Stimulated activated naive B cell treated with anti-CD40 and anti-IgM and Interleukin-4, amounts not matched to agents 10 μg/mL and 1 μg/mL and 100 μg/mL, for 72 hours (primary cell): ENCODE measurements at regions not wholly inside any gene's neighbourhood (a gene's known extent, or its start where the extent isn't known, plus 50 kb on each side); places are given as distances from the start of the nearest gene placed in this dataset.

Experiments
- ATAC-seq, 2 donors: fragments of 150-1000 bp; cut with Tn5 transposase; replicated peaks; 2 replicates each; pipeline ENCODE4 v1.10.0; 2021; ENCODE audit warnings: moderate library complexity in 1 of 2
- DNase-seq: peaks from one replicate; pipeline ENCODE4 v3.0.0; 2021
- H3K27ac Mint-ChIP-seq: one replicate; pipeline ENCODE4 v1.8.0; 2022; ENCODE audit warnings: mild to moderate bottlenecking, mixed read lengths
- H3K27me3 Mint-ChIP-seq, 2 donors: one replicate each; pipeline ENCODE4 v1.8.0; 2022; ENCODE audit warnings: mixed read lengths in 2 of 2
- H3K36me3 Mint-ChIP-seq, 2 donors: one replicate each; pipeline ENCODE4 v1.8.0; 2022; ENCODE audit warnings: mixed read lengths in 2 of 2, mild to moderate bottlenecking in 1 of 2
- H3K4me1 Mint-ChIP-seq, 2 donors: one replicate each; pipeline ENCODE4 v1.8.0; 2022; ENCODE audit warnings: mixed read lengths in 2 of 2, mild to moderate bottlenecking in 1 of 2
- H3K4me3 Mint-ChIP-seq, 2 donors: one replicate each; pipeline ENCODE4 v1.8.0; 2022; ENCODE audit warnings: mild to moderate bottlenecking in 2 of 2, mixed read lengths in 2 of 2, moderate library complexity in 1 of 2
- H3K9me3 Mint-ChIP-seq, 2 donors: one replicate each; pipeline ENCODE4 v1.8.0; 2022; ENCODE audit warnings: mixed read lengths in 2 of 2, mild to moderate bottlenecking in 1 of 2

DNA sequence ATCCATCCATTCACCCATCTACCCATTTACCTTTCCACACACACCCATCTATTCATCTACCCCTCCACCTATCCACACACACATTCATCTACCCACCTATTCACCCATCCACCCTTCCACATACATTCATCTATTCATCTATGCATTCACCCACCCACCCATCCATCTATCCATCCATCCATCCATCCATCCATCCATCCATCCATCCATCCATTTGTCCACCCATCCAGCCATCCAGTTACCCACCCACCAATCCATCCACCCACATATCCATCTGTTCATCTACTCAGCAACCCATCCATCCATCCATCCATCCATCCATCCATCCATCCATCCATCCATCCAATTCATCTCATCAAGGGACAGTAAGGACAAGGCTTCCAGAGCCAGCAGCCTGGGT, 74.0 kb downstream of the INHBB start:
- ATAC-seq (no peak), DNase-seq (no peak)
- Mint-ChIP-seq H3K9me3 (peaks cover 0 to 2% of the 10 kb centered on the region in 2 donors), H3K27ac (no peak overlapping the region), H3K4me1 (no peaks in the 10 kb centered on the region), H3K4me3 (no peak overlapping the region), H3K27me3 (peaks cover 23 to 32% of the 10 kb centered on the region in 2 donors), H3K36me3 (no peaks in the 10 kb centered on the region)

DNA sequence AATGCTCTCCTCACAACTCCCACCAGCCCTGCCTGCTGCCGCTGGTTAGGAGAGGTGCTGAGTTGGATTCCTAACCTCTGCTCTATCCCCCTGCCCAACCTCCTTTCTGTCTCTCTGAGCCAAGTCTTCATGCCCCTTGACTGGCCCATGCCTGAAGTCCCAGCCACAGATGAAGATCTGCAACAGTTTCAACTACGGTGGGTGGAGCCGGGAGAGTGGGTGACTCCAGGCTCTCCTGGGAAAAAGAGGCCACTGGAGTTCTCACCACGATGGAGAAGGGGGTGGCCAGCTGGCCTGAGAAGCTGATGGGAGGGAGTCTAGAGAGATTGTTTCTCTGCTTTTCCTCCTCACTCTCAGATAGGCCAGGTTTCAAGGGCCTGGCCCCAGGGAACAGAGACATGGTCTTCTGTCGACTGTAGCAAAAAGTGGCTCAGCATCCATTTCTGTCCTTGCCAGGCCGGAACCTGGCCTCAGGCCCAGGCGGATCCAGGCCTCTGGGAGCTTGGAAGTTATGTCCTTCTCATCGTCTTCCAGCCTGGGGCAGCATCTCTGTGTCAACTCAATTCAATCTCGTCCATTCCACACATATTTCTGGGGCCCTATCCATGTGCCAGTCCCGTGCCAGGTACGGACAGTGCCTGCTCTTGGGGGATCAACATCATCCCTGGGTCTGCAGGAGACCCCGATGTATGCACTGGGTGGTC, 75.3 kb downstream of the INHBB start:
- no peak for DNase-seq
- Mint-ChIP-seq H3K27ac (no peak overlapping the region), H3K36me3 (no peaks in the 10 kb centered on the region), H3K9me3 (peaks cover 0 to 2% of the 10 kb centered on the region in 2 donors), H3K4me3 (no peak overlapping the region), H3K27me3 (peaks cover 23 to 32% of the 10 kb centered on the region in 2 donors), H3K4me1 (no peaks in the 10 kb centered on the region)
- no peak for ATAC-seq

- DNase-seq (no peak), ATAC-seq (no peak)
- no peaks in the 10 kb centered on the region for H3K36me3 Mint-ChIP-seq
- no peak overlapping the region for H3K4me3 Mint-ChIP-seq
- peaks cover 23 to 32% of the 10 kb centered on the region in 2 donors for H3K27me3 Mint-ChIP-seq
- H3K27ac Mint-ChIP-seq = no peak overlapping the region
- H3K4me1 Mint-ChIP-seq = no peaks in the 10 kb centered on the region
- peaks cover 0 to 2% of the 10 kb centered on the region in 2 donors for H3K9me3 Mint-ChIP-seq
Observed at GRCh38 chr2:120421830-120422175, 75.9 kb downstream of the INHBB start.

DNA sequence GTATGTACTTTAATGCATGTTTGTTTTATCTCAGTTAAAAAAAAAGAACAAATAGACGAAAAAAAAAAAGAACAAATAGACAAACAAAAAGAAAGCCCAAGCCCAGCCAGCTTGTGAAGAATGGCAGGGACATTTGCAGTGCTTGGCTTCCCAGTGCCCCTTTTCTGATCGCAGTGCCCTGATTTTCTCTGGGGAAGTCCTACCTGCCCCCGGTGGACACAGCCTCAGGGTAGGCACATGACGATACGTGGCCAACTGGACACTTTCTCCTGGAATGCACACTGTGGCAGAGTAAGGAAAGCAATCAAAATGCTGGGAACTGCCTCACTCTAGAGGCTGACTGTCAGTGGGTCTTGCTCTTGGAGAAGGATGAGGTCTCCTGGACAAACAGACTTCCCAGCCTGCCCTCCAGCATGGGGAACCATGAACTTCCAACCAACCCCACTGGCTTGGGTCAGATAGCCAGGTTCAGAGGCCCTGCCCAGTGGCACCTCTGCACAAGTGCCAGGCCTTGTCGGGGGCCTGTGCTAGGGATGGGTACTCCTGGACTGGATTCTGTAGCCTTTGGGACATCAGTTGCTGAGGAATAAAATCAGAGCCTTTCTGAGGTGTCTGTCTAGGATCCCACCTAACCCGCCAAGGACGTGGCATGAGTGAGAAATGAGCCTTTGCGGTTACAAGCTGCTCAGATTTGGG, 76.7 kb downstream of the INHBB start:
- Mint-ChIP-seq H3K9me3 (peaks cover 0 to 2% of the 10 kb centered on the region in 2 donors), H3K27me3 (peaks cover 23 to 33% of the 10 kb centered on the region in 2 donors), H3K27ac (no peak overlapping the region), H3K36me3 (no peaks in the 10 kb centered on the region), H3K4me1 (no peaks in the 10 kb centered on the region), H3K4me3 (no peak overlapping the region)
- ATAC-seq (no peak), DNase-seq (no peak)

GRCh38 chr2:120423167-120423943, 77.4 kb downstream of the INHBB start:
- H3K4me1 Mint-ChIP-seq = no peaks in the 10 kb centered on the region
- ATAC-seq = no peak

DNA sequence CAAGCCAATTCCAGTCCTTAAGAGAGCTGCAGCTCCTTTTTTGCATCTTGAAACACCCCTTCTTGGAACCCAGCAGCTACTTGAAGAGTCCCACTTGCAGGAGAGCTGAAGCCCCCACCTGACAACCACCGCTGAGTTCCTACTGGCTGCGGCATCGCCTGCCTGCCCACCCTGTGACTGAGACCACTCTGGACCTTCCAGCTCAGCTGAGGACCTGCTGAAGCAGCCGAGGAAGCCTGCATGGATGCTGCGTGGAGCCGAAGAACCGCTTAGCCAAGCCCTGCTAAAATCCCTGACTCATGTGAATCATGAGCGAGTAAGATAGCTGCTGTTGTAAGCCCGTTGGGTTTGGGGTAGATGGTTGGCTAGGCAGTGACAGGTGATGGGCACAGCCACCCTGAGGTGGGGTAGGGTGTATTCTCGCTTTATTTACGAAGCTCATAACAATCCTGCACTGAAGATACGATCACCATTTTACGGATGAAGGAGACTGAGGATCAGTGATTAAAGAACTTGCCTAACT, 78.4 kb downstream of the INHBB start:
- Mint-ChIP-seq H3K9me3 (peaks cover 0 to 2% of the 10 kb centered on the region in 2 donors), H3K4me3 (no peak overlapping the region), H3K27me3 (peaks cover 17 to 36% of the 10 kb centered on the region in 2 donors), H3K27ac (no peak overlapping the region), H3K4me1 (no peaks in the 10 kb centered on the region), H3K36me3 (no peaks in the 10 kb centered on the region)
- no peak for ATAC-seq
- no peak for DNase-seq

More at GRCh38 chr2:120423167-120423943, 77.4 kb downstream of the INHBB start:
- no peak overlapping the region for H3K4me3 Mint-ChIP-seq
- H3K27ac Mint-ChIP-seq = no peak overlapping the region
- no peaks in the 10 kb centered on the region for H3K36me3 Mint-ChIP-seq
- no peak for DNase-seq
- peaks cover 0 to 2% of the 10 kb centered on the region in 2 donors for H3K9me3 Mint-ChIP-seq
- peaks cover 22 to 33% of the 10 kb centered on the region in 2 donors for H3K27me3 Mint-ChIP-seq

- Mint-ChIP-seq H3K27ac (no peak overlapping the region), H3K4me3 (no peak overlapping the region), H3K9me3 (peaks cover 0 to 2% of the 10 kb centered on the region in 2 donors), H3K36me3 (no peaks in the 10 kb centered on the region), H3K4me1 (no peaks in the 10 kb centered on the region), H3K27me3 (peaks cover 16 to 34% of the 10 kb centered on the region in 2 donors)
- DNase-seq = no peak
- ATAC-seq = no peak
Observed at GRCh38 chr2:120425014-120425413, 79.1 kb downstream of the INHBB start.

DNA sequence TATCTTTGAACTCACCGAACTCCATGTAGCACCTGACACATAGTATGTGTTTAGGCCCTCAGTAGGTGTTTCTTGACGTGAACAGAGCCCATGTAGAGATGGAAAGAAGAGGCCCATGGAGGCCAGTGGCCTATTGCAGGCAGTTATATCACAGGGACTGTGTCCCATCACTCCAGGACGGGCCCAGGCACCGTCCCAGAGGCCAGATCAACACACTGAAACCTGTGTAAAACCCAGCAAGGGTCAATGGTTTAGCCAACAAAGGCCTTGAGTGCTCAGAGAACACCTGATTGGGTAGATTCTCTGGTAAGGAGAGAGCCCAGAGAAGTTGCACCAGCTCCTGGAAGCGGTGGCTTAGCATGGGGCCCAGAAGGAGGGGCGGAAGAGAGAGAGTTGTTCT, 82.8 kb downstream of the INHBB start:
- H3K27me3 Mint-ChIP-seq = peaks cover 18 to 25% of the 10 kb centered on the region in 2 donors
- no peak for ATAC-seq
- no peak for DNase-seq
- H3K36me3 Mint-ChIP-seq = no peaks in the 10 kb centered on the region
- H3K4me3 Mint-ChIP-seq = no peak overlapping the region
- no peaks in the 10 kb centered on the region for H3K4me1 Mint-ChIP-seq
- H3K9me3 Mint-ChIP-seq = no peaks in the 10 kb centered on the region
- H3K27ac Mint-ChIP-seq = no peak overlapping the region

GRCh38 chr2:120429586-120430500, 83.9 kb downstream of the INHBB start:
- DNase-seq = no peak
- Mint-ChIP-seq H3K27me3 (peaks cover 16 to 24% of the 10 kb centered on the region in 2 donors), H3K27ac (no peak overlapping the region), H3K4me3 (no peak overlapping the region), H3K36me3 (no peaks in the 10 kb centered on the region), H3K4me1 (no peaks in the 10 kb centered on the region), H3K9me3 (no peaks in the 10 kb centered on the region)
- no peak for ATAC-seq

GRCh38 chr2:120430501-120430830, 84.5 kb downstream of the INHBB start:
- ATAC-seq (no peak), DNase-seq (no peak)
- Mint-ChIP-seq H3K9me3 (no peaks in the 10 kb centered on the region), H3K4me3 (no peak overlapping the region), H3K36me3 (no peaks in the 10 kb centered on the region), H3K27me3 (peaks cover 16 to 24% of the 10 kb centered on the region in 2 donors), H3K4me1 (no peaks in the 10 kb centered on the region), H3K27ac (no peak overlapping the region)

DNA sequence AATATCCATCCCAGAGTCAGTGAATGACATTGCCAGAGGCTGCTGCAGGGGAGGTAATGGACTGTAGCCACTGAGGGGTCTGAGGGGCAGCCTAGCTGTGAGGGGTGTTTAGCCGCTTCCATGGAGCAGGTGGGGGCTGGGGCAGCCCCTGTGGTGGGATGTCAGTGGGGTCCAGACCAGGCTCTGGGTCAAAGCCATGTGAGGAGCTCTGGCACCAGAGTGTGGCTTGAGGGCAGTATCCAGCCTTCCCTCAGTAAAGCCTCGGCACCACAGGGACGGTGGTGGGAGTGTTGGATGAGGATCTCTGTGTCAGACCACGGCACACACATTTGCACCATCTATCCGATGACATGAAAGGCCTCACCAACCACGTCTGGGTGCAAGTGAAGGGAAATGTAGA, 85.0 kb downstream of the INHBB start:
- DNase-seq (no peak), ATAC-seq (no peak)
- H3K36me3 Mint-ChIP-seq = no peaks in the 10 kb centered on the region
- no peak overlapping the region for H3K27ac Mint-ChIP-seq
- H3K9me3 Mint-ChIP-seq = no peaks in the 10 kb centered on the region
- no peaks in the 10 kb centered on the region for H3K4me1 Mint-ChIP-seq
- peaks cover 16 to 24% of the 10 kb centered on the region in 2 donors for H3K27me3 Mint-ChIP-seq
- no peak overlapping the region for H3K4me3 Mint-ChIP-seq

- Mint-ChIP-seq H3K27ac (no peak overlapping the region), H3K36me3 (no peaks in the 10 kb centered on the region), H3K27me3 (peaks cover 19 to 26% of the 10 kb centered on the region in 2 donors), H3K4me3 (no peak overlapping the region), H3K9me3 (no peaks in the 10 kb centered on the region), H3K4me1 (no peaks in the 10 kb centered on the region)
- DNase-seq (no peak), ATAC-seq (no peak)
Observed at GRCh38 chr2:120431386-120432292, 85.7 kb downstream of the INHBB start.
